GM21737 (cell line): ENCODE measurements at regions not wholly inside any gene's neighbourhood (a gene's known extent, or its start where the extent isn't known, plus 50 kb on each side); places are given as distances from the start of the nearest gene placed in this dataset.

ENCODE experiments used
- ATAC-seq: cut with Tn5 transposase; IDR thresholded peaks from one replicate; pipeline ENCODE4 v1.9.1; 2021; ENCODE audit warnings: mild to moderate bottlenecking, moderate library complexity; ENCODE audit not compliant: unreplicated experiment

DNA sequence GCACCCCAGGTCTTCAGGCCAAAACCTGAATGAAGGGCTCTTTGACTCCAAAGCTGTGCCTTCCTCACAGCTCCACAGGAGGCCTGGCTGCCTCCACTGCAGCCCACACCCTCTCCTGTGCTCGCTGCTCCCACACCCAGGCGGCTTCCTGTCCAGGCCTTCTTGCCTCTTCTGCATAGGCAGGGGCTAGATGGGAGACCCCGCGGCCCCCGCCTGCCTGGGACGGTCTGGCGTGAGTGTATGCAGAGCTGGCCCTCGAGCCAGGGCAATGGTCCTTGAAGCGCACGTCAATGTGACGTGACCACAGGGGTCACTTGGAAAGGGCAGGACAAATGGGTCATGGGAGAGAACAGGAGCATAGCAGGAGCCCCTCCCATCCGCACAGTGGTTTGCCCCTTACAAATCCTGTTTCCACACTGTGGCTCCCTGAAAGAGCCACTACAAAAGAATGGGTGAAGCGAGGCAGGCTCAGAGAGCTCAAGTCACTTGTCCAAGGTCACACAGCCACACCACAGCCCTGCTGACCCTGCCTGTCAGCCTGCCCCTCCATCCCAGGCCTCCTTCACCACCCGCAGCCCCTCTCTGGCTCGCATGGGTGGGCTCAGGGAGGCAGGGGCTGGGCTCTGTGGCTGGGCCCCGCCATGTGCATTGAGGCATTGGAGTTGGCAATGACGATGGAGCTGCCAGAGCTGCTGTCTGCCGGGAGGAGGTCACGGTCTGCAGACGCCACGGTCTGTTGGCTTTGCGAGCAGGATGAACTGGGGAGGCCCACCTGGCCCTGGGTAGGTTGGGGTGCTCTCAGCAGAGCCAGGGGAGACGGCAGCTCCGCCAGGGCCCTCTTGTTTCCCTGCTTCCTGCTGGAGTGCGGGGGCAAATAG is 71.2 kb upstream of the WNT11 start:
- ATAC-seq: no peak

DNA sequence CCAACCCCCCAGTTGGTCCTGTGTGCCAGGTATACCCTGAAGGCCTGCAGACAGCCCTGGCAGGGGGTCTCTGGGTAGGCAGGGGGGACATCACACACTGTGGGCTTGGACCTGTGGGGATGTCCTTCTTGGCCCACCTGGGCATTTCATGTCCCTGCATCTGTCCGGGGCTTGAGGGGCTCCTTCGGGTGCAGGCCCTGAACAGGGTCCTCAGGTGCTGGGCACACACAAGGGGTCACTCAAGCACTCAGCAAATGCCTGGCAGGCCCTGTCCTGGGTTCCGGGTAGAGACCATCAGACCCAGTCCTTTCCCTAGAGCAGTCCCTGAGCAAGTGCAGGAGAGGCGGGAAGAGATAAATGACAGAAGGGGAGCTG is 70.5 kb upstream of the WNT11 start:
- no peak for ATAC-seq

DNA sequence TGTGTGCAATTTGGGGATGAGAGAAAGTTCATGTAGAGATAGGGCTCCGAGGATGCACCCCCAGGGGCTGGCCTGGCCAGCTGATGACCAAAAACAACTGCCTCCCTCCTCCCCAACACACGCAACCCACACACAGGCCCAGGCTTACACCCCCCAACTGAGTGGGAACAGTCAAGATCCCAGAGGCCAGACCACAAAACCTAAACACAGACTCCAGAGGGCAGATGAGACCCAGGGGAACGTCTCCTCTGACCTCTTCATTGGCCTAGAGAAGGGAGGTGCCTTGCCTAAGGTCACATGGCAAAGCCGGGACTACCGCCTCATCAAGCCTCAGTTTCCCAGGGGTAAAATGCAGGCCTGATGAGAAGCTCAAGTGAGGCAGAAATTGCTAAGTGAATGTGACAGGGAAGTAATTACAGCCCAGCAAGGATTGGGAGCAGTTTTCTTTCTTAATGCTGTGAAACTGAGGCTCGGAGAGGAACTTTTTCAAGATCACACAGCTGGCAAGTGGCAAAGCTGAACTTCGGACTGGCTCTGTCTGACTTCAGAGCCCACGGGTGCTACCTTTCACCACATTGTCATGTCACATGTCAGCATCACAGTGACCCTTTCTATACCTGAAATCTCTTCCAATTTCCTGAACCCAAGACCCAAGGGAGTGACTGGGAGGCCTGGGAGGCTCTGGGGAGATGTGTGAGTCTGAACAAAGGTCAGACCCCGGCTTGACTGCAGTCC is 69.9 kb upstream of the WNT11 start:
- ATAC-seq: no peak

DNA sequence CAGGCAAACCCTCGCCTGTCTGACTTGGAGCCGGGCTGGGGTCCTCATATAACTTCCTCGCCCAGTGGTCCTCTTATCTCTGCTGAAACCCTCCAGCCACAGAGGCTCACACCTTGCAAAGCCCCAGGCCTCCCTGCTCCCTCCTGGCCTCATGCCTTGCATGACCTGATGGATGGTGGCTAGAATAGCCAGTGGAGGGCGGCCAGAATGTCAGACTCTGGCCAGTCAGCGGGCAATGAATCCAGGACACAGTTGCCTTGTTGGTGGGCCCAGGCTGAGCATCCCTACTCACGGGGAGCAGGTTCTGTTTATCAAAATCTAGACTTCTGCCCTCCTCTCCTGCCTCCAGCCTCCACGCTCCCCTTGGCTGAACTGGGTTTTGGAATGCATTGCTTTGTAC is 69.1 kb upstream of the WNT11 start:
- ATAC-seq: no peak

DNA sequence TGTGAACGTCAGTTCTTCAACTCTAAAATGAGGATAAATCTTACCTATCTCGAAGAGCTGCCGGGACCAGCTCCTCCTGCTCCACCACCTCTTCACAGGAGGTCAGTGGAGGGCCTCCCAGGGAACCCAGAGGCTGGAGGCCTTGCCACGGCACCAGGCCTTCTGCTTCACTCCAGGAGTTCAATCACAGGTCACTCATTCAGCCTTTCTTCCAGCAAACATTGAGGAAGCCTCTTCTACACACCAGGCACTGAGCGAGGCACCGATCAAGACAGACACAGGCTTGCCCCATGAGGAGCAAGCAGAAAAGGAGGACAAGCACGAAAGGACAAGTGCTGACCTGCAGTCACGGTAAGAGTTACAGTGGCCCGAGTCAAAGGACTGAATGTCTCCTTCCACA is 64.8 kb upstream of the WNT11 start:
- no peak for ATAC-seq

DNA sequence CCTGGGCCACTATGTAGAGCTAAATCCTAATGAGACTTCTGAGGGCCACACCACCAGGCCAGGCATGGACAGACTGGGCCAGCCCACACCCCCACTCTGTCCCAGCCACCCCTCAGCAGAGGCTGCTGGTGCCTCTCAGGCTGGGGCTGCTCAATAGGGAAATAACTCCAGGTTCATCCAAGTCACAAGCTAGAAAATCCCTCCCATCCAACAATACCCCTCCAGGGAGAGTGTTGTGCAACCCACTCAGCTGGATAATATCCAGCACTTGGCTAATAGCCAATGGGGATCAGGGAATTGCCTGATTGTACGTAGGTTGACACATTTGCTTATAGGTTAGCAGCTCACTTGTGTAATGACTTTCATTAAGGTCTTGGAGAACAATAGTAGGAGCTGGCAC is 64.1 kb upstream of the WNT11 start:
- no peak for ATAC-seq

DNA sequence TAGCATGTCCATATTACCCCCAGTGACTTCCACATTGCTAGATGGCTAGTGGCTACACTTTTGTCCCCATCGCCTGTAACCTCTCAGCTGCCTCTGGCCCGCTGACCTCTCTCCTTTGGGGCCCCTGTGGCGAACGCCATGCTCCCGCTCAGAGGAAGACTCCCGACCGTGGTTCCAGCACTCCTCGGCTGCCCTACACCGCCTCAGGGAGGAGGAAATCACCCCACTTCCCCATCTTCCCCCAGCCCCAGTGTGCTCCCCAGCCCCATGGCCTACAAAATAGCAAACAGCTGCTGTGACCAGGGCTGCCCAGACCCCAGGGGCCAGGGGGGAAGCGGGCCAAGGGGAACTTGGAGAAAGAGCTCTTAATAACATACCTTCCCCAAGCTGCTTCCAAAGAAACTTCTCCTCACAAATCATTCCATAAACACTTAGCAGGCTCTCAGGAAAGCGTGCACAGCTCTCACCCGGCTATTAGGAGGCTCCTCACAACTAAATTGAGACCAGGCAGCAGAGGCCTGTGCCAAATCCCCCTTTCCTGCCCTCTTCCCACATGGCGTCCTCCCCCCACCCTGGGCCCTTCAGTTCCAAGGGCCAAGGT is 63.5 kb upstream of the WNT11 start:
- ATAC-seq: no peak

DNA sequence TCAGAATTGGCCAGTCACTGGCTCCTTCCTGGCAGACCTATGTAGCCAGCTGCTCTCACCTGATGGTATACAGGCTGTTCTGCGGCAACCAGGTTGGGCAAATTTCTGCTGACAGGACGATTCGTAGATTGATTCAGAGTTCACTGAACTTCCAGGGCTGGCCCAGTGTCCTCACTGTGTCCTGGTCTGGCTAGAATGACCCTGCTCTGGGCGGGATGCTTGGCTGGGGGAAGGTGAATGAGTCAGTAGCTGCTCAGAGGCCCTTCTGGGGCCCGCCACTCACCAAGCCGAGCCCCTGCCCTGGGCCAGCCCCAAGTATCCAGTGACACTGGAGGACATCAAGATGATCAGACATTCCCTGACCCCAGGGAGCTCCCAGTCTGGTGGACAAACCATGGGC is 62.9 kb upstream of the WNT11 start:
- no peak for ATAC-seq

DNA sequence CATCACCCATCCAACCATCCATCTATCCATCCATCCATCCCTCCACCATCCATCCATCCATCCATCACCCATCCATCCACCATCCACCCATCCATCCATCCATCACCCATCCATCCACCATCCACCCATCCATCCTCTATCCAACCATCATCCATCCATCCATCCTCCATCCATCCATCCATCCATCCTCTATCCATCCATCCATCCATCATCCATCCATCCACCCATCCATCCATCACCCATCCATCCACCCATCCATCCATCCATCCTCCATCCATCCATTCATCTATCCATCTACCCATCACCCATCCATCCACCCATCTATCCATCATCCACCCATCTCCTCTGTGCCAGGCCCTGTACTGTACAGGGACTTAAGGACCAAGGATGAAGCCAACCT is 62.2 kb upstream of the WNT11 start:
- ATAC-seq: no peak

DNA sequence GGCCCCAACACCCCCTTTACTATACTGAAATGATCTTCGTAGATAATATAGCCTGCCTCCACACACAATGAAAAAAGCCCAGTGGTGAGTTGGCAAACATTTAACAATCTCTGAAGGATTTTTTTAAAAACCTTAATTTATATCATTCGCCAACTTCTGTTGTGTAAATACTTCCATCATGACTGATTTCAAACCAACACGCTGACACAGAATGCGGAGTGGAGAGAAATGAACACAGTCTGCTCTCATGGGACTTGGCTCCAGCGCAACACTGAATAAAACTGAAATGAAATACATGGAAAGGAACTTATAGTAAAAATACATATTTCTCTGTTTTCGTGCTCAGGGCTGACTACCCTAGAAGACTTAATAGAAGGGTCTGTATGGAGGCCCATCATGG is 61.3 kb upstream of the WNT11 start:
- ATAC-seq: no peak

DNA sequence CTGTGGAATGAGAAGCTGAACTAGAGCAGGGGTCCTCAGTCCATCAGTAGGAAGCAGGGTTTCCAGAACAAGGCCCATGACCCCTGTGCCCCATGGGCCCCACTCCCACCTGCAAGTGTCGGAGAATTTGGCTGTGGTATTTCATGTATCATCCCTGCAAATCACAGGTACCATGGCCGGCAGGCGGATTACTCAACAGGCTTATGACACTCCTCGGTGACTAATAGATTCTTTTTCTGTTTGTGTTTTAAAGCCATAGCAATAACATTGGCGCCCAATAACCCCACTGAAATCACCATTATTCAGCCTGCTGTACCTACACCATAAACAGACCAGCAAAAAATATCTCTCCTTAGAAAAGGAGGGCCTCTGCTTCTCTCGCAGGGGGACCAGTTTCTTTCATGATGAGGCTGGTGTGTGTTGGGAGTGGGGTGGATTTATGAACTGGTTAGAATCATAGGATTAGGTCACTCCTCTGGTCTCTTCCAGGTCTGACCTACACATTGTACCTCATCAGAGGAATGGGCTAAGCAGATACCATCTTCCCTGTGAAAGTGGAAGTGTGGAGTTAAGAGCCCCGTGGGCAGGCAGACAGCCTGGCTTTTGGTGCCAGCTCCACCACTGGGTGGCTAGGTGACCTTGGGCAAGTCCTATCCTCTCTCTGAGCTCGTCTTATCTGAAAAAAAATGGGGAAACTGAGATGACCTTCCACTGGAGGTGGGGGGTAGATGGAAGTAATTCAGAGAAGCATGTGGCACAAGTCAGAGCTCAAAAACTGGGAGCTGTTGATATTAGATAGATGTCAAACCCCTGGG is 60.2 kb upstream of the WNT11 start:
- ATAC-seq: no peak

DNA sequence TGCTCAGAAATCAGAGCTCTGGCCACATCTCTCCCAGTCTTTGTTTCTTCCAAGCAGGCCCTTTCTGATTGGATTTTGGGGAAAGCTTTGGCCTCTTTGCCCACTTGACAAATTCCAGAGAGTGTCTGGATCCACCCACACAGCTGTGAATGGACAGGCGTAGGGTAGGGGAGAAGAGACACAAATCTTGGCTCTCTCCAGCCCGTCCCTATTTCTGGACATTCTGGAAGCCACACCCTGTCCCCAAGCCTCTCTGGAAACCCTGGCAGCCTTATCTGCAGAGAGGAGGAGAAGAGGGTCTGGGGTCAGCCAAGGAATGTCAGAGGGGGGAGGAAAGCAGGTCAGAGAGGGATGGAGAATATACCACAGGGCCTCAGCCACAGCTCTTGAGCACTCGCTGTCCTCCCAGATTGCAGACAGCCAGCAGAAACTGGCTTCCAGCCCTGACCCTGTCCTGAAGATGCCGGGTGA is 59.5 kb upstream of the WNT11 start:
- ATAC-seq: no peak

DNA sequence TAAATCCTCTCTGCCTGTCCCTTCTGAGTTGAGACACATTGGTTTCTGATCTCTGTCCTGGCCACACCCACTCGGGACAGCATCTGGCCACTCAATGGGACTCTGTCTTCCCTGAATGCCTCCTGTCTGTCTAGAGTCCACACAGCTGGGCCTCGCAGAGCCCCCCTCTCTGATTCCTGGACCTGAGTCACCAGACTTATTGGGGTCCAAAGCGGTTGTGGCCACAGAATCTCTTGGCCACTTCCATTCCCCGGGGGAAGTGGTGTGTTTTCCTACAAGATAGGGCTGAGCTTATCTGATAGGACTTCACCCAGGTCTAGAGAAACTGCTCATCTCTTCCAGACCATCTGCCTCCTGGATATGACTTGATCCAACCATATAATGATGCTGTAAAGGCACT is 57.4 kb upstream of the WNT11 start:
- no peak for ATAC-seq

DNA sequence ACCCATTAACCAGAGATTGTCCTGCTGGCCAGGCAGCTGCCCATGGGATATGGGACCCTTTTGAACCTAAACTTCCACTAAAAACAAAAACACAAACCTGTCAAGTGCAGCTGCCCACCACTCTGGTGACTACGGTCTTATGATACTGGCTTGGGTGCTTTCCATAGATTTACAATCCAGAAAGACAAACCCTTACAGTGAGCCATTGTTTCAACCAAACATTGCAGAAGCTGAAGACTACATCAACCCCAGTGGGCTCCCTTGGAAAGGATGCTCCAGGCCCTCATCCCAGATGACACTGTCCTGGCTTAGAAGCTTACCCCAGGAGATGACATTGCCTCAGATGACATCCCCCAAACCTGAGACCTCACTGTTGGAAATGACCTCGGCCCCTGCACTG is 56.9 kb upstream of the WNT11 start:
- ATAC-seq: no peak

DNA sequence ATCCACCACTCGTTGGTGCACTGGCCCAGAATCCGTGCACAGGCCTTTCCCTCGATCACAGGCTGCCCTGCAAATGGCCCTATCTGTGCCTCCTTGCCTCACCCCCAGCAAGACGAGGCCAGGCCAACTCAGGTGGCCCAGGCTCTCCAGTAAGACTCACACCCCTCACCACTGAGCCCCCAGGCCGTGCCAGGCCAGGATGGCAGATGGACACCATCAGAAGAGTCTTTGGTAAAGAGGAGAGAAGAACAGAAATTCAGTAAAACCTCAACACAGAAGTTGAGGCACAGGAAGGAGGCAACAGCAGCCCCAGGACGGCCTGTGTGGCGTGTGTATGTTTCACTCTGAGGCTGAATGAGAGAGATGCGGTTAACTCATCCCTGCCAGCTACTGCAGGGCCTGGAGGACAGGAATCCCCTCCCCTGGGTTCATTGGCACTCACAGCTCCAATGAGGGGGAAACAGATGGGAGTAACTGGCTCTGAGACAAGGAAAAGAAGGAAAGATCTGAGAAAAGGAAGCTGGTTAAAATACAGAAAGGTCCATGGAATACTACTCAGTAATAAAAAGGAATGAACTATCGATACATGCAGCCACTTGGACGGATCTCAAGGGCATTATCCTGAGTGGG is 54.1 kb upstream of the WNT11 start:
- no peak for ATAC-seq

DNA sequence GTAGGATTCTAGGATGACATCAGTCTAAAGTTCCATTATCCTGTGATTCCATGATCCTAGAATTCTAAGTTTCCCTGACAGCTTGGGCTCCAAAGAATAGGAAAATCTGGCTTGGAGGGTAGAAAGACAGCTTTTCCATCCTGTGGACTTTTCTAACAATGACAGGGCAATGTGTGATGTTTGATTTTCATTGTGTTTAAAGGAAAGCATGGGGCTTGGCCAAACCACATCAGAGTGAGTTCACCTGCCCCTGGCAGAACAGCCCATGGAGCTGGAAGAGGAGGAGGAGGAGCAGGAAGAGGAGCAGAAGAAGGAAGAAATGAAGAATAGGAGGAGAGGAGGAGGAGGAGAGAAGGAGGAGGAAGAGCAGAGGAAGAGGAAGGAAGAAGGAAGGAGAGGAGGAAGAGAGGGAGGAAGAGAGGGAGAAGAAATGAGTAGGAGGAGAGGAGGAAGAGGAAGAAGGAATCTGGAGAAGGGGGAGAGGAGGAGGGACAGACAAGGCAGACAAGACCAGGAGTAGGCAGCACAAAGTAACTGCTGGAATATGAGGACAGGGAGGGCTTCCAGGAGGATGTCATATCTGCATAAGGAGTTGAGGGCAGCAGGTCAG is 53.1 kb upstream of the WNT11 start:
- ATAC-seq: no peak

DNA sequence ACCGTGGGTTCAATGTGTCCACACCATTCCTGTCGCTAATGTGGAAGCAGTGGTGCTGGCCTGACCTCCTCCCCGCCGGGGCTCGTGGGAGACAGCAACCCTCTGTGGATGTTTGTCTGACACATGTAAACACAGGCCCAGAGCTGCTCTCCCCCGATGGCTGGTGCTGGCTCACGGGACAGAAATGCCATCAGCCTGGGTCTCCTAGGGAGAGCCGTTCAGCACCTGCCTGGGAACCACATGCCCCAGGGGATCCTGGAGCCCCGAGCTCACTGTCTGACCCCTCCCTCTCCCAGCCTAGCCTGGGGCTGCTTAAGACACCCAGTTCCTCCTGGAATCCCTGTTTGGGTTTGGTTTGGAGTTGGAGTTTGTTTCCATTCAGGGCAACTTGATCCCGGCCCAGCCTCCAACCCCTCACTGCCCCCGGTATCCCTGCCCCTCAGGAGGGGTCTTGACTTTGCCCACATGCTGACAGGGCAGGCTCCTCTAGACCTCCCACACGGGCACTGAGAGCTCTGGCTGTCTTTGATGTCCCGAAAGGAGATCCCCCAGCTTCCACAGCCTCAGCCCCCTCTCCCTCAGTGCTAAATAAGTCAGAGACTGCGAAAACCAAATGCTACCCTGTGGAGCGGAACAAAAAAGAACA is 50.9 kb upstream of the WNT11 start:
- no peak for ATAC-seq

DNA sequence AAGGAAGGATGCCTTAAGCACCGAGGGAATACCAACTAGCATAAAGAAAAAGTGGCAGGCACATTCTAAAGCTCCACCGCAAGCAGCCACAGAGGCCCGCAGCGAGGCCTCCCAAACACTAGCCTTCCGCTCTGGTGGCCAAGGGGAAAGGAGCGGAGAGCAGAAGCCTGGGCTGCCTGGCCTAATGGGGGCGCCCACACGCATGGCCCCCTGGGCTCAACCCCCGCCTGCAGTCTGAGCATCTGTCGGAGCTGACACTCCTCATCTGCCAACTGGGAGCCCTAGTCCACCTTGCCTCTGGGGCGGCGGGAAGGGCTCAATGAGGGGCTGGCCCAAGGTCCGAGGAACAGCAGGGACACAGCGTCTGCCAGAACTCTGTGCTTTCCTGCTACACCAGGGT is 50.1 kb upstream of the WNT11 start:
- no peak for ATAC-seq
